COLO668 (cell line): ENCODE measurements at regions not wholly inside any gene's neighbourhood (a gene's known extent, or its start where the extent isn't known, plus 50 kb on each side); places are given as distances from the start of the nearest gene placed in this dataset.

Experiments
- DNase-seq: peaks from one replicate; lab custom pipeline; 2025; ENCODE audit not compliant: unreplicated experiment; lab: John Stamatoyannopoulos, UW

DNA sequence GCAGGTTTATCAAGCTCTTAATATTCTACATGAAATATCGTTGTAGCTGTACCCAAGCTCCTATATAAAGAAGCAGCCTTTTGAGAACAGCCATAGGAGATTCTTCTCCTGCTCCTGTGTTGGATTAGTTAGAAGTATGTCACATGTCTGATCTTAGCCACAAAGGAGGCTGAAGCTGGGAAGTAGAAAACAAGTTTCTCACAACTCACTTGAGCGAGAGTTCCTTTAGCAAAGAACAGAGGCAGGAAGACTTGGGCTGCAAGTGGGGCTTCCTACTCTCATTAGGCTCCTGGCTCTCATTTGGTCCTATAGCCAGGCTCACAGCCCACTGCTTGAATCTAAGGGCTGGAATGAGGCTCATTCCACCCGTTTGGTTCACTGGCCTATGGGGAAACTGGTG lies 281.9 kb downstream of the BTG1 start:
- no peak for DNase-seq

DNA sequence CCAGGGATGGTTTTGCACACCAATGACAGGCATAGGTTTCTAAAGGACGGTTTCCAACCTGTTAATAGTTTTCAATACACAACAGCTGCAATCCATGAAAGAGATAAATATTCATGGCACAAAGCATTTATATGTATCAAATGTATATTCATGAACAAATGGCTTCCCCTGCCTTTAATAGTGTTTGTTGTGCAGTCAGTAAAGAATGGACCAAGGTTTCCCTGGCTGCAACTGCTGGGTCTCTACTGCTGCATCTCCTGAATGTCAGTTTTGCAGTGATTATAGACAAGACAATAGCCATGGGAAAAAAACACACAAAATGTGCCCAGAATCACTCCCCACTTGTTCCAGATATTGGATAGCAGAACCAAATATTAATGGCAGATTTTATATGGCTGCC lies 284.1 kb downstream of the BTG1 start:
- no peak for DNase-seq

DNA sequence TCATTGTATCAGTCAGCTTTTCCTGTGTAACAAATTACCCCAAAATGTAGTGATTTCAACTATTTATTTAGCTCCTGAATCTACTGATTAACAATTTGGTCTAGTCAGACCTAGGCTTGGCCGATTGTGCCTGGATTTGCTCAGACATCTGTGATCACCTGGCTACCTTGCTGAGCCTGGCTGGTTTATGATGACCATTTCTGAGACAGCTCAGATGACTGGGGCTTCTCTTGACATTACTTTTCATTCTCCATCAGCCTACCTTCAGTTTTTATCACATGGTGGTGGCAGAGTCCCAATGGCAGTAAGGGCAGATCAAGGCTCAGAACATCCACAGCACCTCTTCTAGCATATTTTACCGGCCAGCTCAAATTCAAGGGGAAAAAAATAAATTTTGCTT lies 286.3 kb downstream of the BTG1 start:
- DNase-seq: no peak

DNA sequence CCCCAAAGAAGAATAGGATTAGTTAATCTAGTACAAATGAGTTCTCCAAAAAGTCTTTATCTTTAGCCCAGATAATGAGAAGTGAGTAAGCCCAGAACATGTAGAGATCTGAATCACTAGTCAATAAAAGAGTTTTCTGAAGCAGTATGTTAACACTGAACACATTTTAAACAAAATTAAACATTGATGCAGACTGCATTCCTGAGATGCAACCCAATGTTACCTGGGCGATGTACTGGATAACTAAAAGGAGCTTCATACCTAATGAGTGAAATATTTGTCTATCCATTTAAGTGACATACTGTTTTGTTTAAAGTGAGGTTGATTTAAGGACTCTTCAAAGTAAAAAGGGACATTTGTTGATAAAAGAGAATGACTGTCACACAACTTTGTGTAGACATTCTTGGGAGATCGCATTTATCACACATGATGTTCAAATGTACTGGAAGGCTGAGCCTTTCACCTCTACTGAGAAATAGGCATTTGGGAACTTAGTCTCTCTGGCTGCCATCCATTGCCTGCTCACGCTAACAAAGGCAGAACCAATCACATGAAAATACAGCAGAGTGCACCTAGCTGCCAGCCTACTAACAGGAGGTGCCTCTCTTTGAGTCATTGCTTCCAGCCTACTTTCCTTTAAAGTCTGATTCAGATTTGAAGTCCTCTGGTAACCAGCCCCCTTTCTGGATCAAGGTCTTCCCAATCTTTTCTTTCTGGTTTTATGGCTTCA lies 287.7 kb downstream of the BTG1 start:
- no peak for DNase-seq

- DNase-seq: no peak
Measured at GRCh38 chr12:91854725-91855124, 290.9 kb downstream of the BTG1 start.

GRCh38 chr12:91853350-91854127 lies 292.1 kb downstream of the BTG1 start:
- no peak for DNase-seq

DNA sequence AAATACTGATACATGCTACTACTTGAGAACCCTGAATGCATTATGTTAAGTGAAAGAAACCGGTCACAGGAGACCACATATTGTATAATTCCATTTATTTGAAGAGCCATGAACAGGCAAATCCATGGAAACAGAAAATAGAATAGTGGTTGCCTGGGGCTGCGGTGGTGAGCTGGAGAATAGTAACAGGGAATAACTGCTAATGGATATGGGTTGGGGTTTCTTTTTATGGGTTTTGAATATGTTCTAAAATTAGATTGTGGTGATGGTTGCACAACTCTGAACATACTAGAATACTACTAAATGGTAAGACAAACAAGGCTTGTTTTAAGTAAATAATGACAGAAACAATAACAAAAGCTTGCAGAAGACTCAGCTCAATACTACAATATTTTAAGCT lies 293.0 kb downstream of the BTG1 start:
- peak; percentile 23 for DNase-seq

DNA sequence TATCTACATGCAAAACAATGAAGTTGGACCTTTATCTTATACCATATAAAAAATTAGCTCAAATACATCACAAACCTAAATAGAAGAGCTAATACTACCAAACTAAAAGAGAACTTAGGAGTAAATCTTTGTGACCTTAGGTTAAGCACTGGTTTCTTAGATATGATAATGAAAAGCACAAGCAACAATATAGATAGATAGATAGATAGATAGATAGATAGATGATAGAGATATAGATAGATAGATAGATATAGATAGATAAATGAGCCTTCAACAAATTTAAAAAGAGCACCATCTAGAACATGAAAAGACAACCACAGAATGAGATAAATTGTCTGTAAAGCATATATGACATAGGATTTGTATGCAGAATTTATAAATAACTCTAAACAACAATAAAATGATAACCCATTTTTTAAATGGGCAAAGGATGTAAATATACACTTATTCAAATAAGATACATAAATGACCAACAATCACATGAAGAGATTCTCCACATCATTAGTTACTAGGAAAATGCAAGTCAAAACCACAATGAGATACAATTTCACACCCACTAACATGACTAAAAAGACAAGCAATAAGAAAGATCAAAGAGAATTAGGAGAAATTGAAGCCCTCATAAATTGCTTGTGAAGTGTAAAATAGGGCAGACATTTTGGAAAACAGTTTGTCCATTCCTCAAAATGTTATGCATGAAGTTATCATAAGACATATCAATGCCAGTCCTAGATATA lies 293.7 kb downstream of the BTG1 start:
- no peak for DNase-seq

DNA sequence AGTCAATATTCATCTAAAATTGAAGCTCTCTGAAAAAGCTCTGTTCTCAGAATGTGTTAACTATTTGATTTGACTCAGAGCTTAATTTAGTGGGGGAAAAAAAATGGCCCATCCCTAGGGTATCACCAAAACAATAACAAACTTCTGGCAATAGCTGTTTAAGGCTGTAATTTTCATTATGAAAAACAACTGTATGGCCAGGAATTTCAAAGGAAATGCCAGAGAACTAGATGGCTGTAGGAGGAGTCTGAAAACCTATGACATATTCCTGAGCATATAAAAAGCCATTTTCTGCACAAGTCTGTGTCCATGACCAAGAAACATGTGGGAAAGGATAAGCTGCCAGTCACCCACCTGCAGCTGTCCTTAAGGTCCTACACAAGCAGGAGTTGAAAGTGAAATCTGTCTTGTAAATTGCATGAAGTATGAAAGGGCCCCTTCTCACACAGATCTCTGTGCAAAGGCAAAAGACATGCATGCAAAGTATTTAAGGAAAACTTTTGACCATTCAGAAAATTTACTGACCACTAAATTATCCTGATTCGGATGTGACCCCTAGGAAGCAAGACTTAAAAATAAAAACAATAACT lies 299.1 kb downstream of the BTG1 start:
- DNase-seq: no peak

- DNase-seq: no peak
Measured at GRCh38 chr12:91845365-91845764, 300.3 kb downstream of the BTG1 start.

DNA sequence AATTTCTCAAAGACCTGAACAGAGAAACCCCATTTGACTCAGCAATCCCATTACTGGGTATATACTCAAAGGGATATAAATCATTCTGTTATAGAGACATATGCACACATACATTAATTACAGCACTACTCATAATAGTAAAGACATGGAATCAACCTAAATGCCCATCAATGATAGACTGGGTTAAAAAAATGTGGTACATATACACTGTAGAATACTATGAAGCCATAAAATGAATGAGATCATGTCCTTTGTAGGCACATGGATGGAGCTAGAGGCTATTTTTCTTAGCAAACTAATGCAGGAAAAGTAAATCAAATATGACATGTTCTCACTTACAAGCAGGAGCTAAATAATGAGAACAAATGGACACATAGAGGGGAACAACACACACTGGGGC lies 303.8 kb downstream of the BTG1 start:
- no peak for DNase-seq

- DNase-seq: no peak
Measured at GRCh38 chr12:91836696-91837095, 308.9 kb downstream of the BTG1 start.

DNA sequence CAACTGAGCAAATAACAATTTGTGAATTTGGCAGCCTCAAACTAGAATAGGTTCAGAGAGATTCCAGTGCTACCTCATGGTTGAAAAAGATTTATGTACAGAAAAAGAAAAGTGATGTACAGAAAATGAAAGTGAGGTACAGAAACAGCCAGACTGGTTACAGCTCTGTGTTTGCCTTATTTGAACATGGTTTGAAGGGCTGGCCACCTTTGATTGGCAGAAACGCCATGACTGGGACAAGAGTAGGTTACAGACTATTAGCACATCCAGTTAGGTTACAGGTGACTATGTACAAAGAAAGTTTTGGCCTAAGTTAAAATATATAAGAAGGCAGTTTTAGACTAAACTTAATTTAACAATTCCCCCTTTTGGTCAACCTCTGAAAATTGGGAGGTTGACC lies 309.4 kb downstream of the BTG1 start:
- DNase-seq: no peak

DNA sequence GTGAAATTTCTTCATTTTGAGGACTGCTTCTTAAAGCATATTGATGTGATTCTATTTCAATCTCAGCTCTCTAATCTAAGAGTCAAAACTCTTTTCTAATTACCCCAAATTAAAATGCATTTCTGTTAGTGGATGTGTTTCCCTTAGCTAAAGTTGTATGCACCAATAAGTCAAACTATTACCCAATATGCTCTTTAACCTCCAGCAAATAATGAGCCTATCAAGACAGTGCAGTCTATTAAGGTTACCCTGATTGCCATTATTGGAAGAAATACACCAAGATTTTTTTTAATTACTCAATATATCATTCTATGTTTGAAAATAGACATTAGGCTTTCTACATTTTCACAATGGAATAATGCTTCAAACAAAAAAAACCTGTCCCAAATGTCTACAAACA lies 310.0 kb downstream of the BTG1 start:
- DNase-seq: no peak

- DNase-seq: no peak
Measured at GRCh38 chr12:91833780-91834359, 311.8 kb downstream of the BTG1 start.

- DNase-seq: no peak
Measured at GRCh38 chr12:91825999-91826398, 319.6 kb downstream of the BTG1 start.

GRCh38 chr12:91824991-91825390 lies 320.7 kb downstream of the BTG1 start:
- DNase-seq: no peak

DNA sequence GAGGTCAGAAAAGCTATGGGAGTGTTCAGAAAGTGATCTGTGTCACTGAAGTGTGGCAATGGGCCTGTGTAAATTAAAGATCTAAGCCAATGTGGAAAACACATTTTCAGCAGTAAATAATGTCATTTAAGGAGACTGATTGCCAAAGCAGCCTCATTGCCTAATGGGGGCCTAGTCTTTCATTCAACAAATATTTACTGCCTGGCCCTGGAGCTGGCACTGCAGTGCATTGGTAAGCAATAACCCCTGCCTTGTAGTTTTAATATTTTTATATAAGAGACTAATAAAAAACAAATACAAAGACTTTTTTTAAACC lies 326.6 kb downstream of the BTG1 start:
- DNase-seq: no peak

DNA sequence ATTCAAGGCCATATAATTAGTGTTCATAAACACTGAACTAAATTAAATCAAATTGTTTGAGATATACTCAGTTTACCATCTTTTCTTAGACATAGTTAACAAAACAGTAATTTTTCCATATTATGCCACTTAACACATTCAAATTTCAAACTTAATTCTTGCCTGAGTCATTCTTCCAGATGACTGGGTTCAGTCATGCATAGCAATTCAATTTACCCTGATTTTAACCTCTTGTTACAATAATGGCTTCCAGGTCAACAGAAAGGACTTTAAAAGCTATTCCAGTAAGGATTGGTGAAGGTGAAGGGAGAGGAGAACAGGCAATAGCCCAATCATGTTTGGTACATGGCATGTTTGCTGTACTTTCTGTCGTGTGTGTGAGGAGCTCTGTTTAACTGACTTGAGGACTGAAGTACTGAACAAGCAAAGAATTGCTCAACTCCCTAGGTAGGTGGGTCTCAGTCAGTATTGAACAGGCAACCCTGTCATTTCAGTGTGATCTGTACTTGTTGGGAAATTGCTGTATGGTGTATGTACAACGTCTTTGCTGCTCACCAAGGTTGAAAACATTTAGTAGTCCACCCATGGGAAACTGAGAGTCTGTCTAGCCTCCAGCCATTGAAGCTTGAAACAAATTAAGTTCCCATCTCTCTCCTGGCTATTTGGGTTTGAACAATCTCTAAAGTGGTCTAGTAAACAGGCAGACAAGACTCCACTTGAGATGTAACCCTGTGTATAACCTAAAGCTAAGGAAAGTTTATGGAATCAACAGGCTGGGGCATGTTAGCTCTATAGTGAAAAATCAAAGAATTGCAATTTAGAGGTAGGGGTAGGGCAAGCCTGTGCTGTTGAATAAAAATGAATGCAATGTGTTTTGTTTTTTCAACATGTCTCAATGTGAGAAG lies 327.2 kb downstream of the BTG1 start:
- no peak for DNase-seq

GRCh38 chr12:91817517-91817916 lies 328.1 kb downstream of the BTG1 start:
- no peak for DNase-seq
